WTC11 (cell line): ENCODE measurements at regions not wholly inside any gene's neighbourhood (a gene's known extent, or its start where the extent isn't known, plus 50 kb on each side); places are given as distances from the start of the nearest gene placed in this dataset.

Source experiments
- ATAC-seq: fragments of 200-7000 bp; cut with Tn5 transposase; 2 replicates; pipeline ENCODE4 v1.10.0; 2021; ENCODE audit warnings: mild to moderate bottlenecking, moderate library complexity
- CTCF ChIA-PET: fragments of 300-600 bp; sonication (Branson Sonifier 250); formaldehyde crosslinking; loops from one replicate; lab custom pipeline; 2021; ENCODE audit warnings: antibody characterized with exemption; lab: Charles Lee
- POLR2A ChIA-PET: fragments of 350-600 bp; sonication (Branson Sonifier 250); formaldehyde crosslinking; loops from one replicate; lab custom pipeline; 2021; ENCODE audit warnings: antibody characterized with exemption; lab: Charles Lee
- DNase-seq: peaks from one replicate; pipeline ENCODE4 v3.0.0; 2021; ENCODE audit warnings: low spot score
- H3K27ac Mint-ChIP-seq: 2 replicates; pipeline ENCODE4 v1.8.0; 2021; ENCODE audit warnings: mixed read lengths
- H3K27me3 Mint-ChIP-seq: 2 replicates; pipeline ENCODE4 v1.8.0; 2021; ENCODE audit warnings: low read depth, mild to moderate bottlenecking, moderate library complexity, mixed read lengths
- H3K36me3 Mint-ChIP-seq: 2 replicates; pipeline ENCODE4 v1.8.0; 2021; ENCODE audit warnings: mixed read lengths
- H3K4me1 Mint-ChIP-seq: 2 replicates; pipeline ENCODE4 v1.8.0; 2022; ENCODE audit warnings: mixed read lengths
- H3K4me3 Mint-ChIP-seq: 2 replicates; pipeline ENCODE4 v1.8.0; 2021; ENCODE audit warnings: mild to moderate bottlenecking, moderate library complexity, mixed read lengths
- H3K9me3 Mint-ChIP-seq: 2 replicates; pipeline ENCODE4 v1.8.0; 2021; ENCODE audit warnings: mixed read lengths
- CDX4 ChIP-seq: fragments of 250-450 bp; sonication (Bioruptor Pico); IDR thresholded peaks from 2 replicates; pipeline ENCODE4 v1.9.0; 2021; ENCODE audit warnings: moderate library complexity, mild to moderate bottlenecking, inconsistent platforms, borderline replicate concordance
- E2F4 ChIP-seq: sonication (generic); formaldehyde crosslinking; IDR thresholded peaks from 2 replicates; pipeline ENCODE4 v1.8.1; 2022; ENCODE audit warnings: low read depth, mild to moderate bottlenecking, moderate library complexity, missing genetic modification reagents, borderline replicate concordance
- E2F5 ChIP-seq: sonication (generic); formaldehyde crosslinking; IDR thresholded peaks from 2 replicates; pipeline ENCODE4 v1.8.1; 2022; ENCODE audit warnings: mild to moderate bottlenecking, moderate library complexity, missing genetic modification reagents
- FOXP4 ChIP-seq: sonication (generic); formaldehyde crosslinking; IDR thresholded peaks from 2 replicates; pipeline ENCODE4 v1.8.0; 2022; ENCODE audit warnings: mild to moderate bottlenecking, missing genetic modification reagents
- GRHL2 ChIP-seq: fragments of 250-450 bp; sonication (Bioruptor Pico); IDR thresholded peaks from 2 replicates; pipeline ENCODE4 v1.8.0; 2022; ENCODE audit warnings: mild to moderate bottlenecking, moderate library complexity; ENCODE audit not compliant: insufficient replicate concordance, severe bottlenecking
- HMGXB4 ChIP-seq: sonication (generic); formaldehyde crosslinking; IDR thresholded peaks from 2 replicates; pipeline ENCODE4 v1.8.1; 2023; ENCODE audit warnings: mild to moderate bottlenecking, moderate library complexity, missing genetic modification reagents
- JUN ChIP-seq: sonication (generic); formaldehyde crosslinking; IDR thresholded peaks from 2 replicates; pipeline ENCODE4 v1.8.0; 2023; ENCODE audit warnings: mild to moderate bottlenecking, missing genetic modification reagents
- MAX ChIP-seq: sonication (generic); formaldehyde crosslinking; IDR thresholded peaks from 2 replicates; pipeline ENCODE4 v1.8.0; 2022; ENCODE audit warnings: mild to moderate bottlenecking, missing genetic modification reagents
- NFE2L1 ChIP-seq: sonication (generic); formaldehyde crosslinking; IDR thresholded peaks from 2 replicates; pipeline ENCODE4 v1.8.1; 2023; ENCODE audit warnings: missing genetic modification reagents
- PRRX2 ChIP-seq: fragments of 250-450 bp; sonication (Bioruptor Pico); IDR thresholded peaks from 2 replicates; pipeline ENCODE4 v1.8.0; 2021; ENCODE audit warnings: mild to moderate bottlenecking
- RORB ChIP-seq: fragments of 250-450 bp; sonication (Bioruptor Pico); IDR thresholded peaks from 2 replicates; pipeline ENCODE4 v1.9.0; 2021; ENCODE audit warnings: mild to moderate bottlenecking
- TP53 ChIP-seq: sonication (generic); formaldehyde crosslinking; IDR thresholded peaks from 2 replicates; pipeline ENCODE4 v1.8.1; 2023; ENCODE audit warnings: mild to moderate bottlenecking, missing genetic modification reagents
- ZNF281 ChIP-seq: sonication (generic); formaldehyde crosslinking; IDR thresholded peaks from 2 replicates; pipeline ENCODE4 v1.8.0; 2023; ENCODE audit warnings: mild to moderate bottlenecking, missing genetic modification reagents
- ZNF512 ChIP-seq: sonication (generic); formaldehyde crosslinking; IDR thresholded peaks from 2 replicates; pipeline ENCODE4 v1.8.1; 2022; ENCODE audit warnings: missing genetic modification reagents, borderline replicate concordance
- ZNF532 ChIP-seq: fragments of 250-450 bp; sonication (Bioruptor Pico); IDR thresholded peaks from 2 replicates; pipeline ENCODE4 v1.9.0; 2021; ENCODE audit warnings: mild to moderate bottlenecking, borderline replicate concordance
- ZSCAN18 ChIP-seq: fragments of 250-450 bp; sonication (Bioruptor Pico); IDR thresholded peaks from 2 replicates; pipeline ENCODE4 v2.1.2; 2022; ENCODE audit warnings: mild to moderate bottlenecking, moderate library complexity

- TF ChIP-seq FOXP4 (CRISPR knock-in tag) (no peak), ZNF532 (no peak), CDX4 (CRISPR knock-in tag) (no peak), GRHL2 (no peak)
Measured at GRCh38 chr11:70871881-70872280, 380.5 kb downstream of the SHANK2 start (continued).

GRCh38 chr11:70872299-70872698 is 380.1 kb downstream of the SHANK2 start:
- Mint-ChIP-seq H3K4me3 (no peak overlapping the region), H3K36me3 (no peaks in the 10 kb centered on the region), H3K4me1 (peaks cover 34% of the 10 kb centered on the region), H3K27ac (no peak overlapping the region; the same call in 1 of the 2 replicates), H3K9me3 (no peaks in the 10 kb centered on the region), H3K27me3 (no peaks in the 10 kb centered on the region)
- DNase-seq (no peak), ATAC-seq (no peak)
- ChIA-PET CTCF (interaction anchor here (1.0 to 2.1 kb wide), 4 partner anchors 11 to 116 kb away, joined by 3 to 5 read pairs (median 3); no protein-coding TSS in a partner anchor), POLR2A (no interaction called here)
- TF ChIP-seq NFE2L1, result no peak
- TF ChIP-seq RORB, result no peak
- no peak for TF ChIP-seq TP53 (CRISPR knock-in tag)
- TF ChIP-seq ZNF512 (CRISPR knock-in tag), result no peak
- TF ChIP-seq ZNF281 (CRISPR knock-in tag), result no peak
- no peak for TF ChIP-seq JUN
- no peak for TF ChIP-seq E2F4 (CRISPR knock-in tag)
- TF ChIP-seq GRHL2, result no peak
- no peak for TF ChIP-seq E2F5 (CRISPR knock-in tag)
- TF ChIP-seq HMGXB4 (CRISPR knock-in tag), result no peak
- TF ChIP-seq MAX (CRISPR knock-in tag), result no peak
- no peak for TF ChIP-seq PRRX2 (CRISPR knock-in tag)
- TF ChIP-seq ZSCAN18 (CRISPR knock-in tag), result no peak
